Keratinocyte (primary cell): ENCODE measurements at regions not wholly inside any gene's neighbourhood (a gene's known extent, or its start where the extent isn't known, plus 50 kb on each side); places are given as distances from the start of the nearest gene placed in this dataset.

Source experiments
- DNase-seq: peaks from one replicate; pipeline ENCODE4 v3.0.0-alpha.2; 2011; ENCODE audit warnings: low read depth, missing footprints, low spot score
- FAIRE-seq: peaks from 2 replicates; lab custom pipeline; 2011; peaks lifted over from hg19 to GRCh38; lab: Jason Lieb, UNC
- H2AFZ ChIP-seq: 2 replicates; pipeline ENCODE4 v1.6.0; 2012; ENCODE audit warnings: low read length, control low read depth, inconsistent platforms; ENCODE audit not compliant: control insufficient read depth
- H3K27ac ChIP-seq: 2 replicates; pipeline ENCODE4 v1.5.1; 2011; ENCODE audit warnings: low read length; ENCODE audit not compliant: control insufficient read depth, insufficient read depth
- H3K27me3 ChIP-seq: 3 replicates; pipeline ENCODE4 v1.6.0; 2011; ENCODE audit warnings: low read length; ENCODE audit not compliant: control insufficient read depth, insufficient read depth; ENCODE audit errors: extremely low read depth
- H3K36me3 ChIP-seq, 2 experiments: 2 replicates in 1 of 2; 3 replicates in 1 of 2; pipeline ENCODE4 v1.5.1; 2011; ENCODE audit warnings: low read length in 2 of 2, mild to moderate bottlenecking in 1 of 2; ENCODE audit not compliant: control insufficient read depth in 2 of 2, insufficient read depth in 2 of 2; ENCODE audit errors: extremely low read depth in 1 of 2
- H3K4me1 ChIP-seq: 3 replicates; pipeline ENCODE4 v1.5.1; 2011; ENCODE audit warnings: low read length; ENCODE audit not compliant: control insufficient read depth, insufficient read depth; ENCODE audit errors: extremely low read depth
- H3K4me2 ChIP-seq: 3 replicates; pipeline ENCODE4 v1.6.0; 2011; ENCODE audit warnings: low read depth, low read length; ENCODE audit not compliant: control insufficient read depth, insufficient read depth; ENCODE audit errors: extremely low read depth
- H3K4me3 ChIP-seq, 3 experiments: fragments of 200-600 bp in 1 of 3; sonication (generic) in 1 of 3; 2 replicates in 2 of 3; 3 replicates in 1 of 3; pipeline ENCODE4 v1.5.1; 2011 to 2016; ENCODE audit warnings: low read length in 3 of 3, mild to moderate bottlenecking in 3 of 3, control low read depth in 2 of 3, inconsistent platforms in 1 of 3, low read depth in 1 of 3, mixed read lengths in 1 of 3, mixed run types in 1 of 3, moderate library complexity in 1 of 3; ENCODE audit not compliant: control insufficient read depth in 2 of 3, insufficient read depth in 2 of 3; ENCODE audit errors: extremely low read depth in 1 of 3
- H3K79me2 ChIP-seq: 2 replicates; pipeline ENCODE4 v1.6.0; 2012; ENCODE audit warnings: low read length; ENCODE audit not compliant: control insufficient read depth, insufficient read depth
- H3K9ac ChIP-seq: 3 replicates; pipeline ENCODE4 v1.6.0; 2011; ENCODE audit warnings: low read length; ENCODE audit not compliant: control insufficient read depth, insufficient read depth; ENCODE audit errors: extremely low read depth
- H3K9me1 ChIP-seq: 3 replicates; pipeline ENCODE4 v1.6.0; 2011; ENCODE audit warnings: low read length; ENCODE audit not compliant: control insufficient read depth, insufficient read depth; ENCODE audit errors: extremely low read depth
- H3K9me3 ChIP-seq: 2 replicates; pipeline ENCODE4 v1.5.1; 2012; ENCODE audit warnings: low read depth, low read length; ENCODE audit not compliant: control insufficient read depth
- H4K20me1 ChIP-seq: 3 replicates; pipeline ENCODE4 v1.6.0; 2011; ENCODE audit warnings: low read length; ENCODE audit not compliant: control insufficient read depth, insufficient read depth; ENCODE audit errors: extremely low read depth
- EZH2 ChIP-seq: IDR thresholded peaks from one replicate; pipeline ENCODE4 v1.6.1; 2012; ENCODE audit warnings: inconsistent platforms, mild to moderate bottlenecking, low read length, moderate library complexity
- dilution Hi-C: fragments of 300-500 bp; cut with MboI; formaldehyde crosslinking; loops from one replicate; pipeline ENCODE4 v1.7.0; 2020; ENCODE audit warnings: low sequenced_read_pairs; ENCODE audit not compliant: extremely low pct_ligation_motif_present
- TF ChIP-seq, protein P1 (sequence below), 3 experiments: IDR thresholded peaks in 1 of 3; conservative IDR thresholded peaks in 1 of 3; optimal IDR thresholded peaks in 1 of 3; 2 replicates in 2 of 3; 3 replicates in 1 of 3; pipeline versions ENCODE3 to v1.5.1; 2011; ENCODE audit warnings: low read length in 3 of 3, mild to moderate bottlenecking in 3 of 3, moderate library complexity in 2 of 3, control low read depth in 1 of 3, inconsistent platforms in 1 of 3; ENCODE audit not compliant: insufficient read depth in 2 of 3; ENCODE audit errors: extremely low read depth in 1 of 3

DNA sequence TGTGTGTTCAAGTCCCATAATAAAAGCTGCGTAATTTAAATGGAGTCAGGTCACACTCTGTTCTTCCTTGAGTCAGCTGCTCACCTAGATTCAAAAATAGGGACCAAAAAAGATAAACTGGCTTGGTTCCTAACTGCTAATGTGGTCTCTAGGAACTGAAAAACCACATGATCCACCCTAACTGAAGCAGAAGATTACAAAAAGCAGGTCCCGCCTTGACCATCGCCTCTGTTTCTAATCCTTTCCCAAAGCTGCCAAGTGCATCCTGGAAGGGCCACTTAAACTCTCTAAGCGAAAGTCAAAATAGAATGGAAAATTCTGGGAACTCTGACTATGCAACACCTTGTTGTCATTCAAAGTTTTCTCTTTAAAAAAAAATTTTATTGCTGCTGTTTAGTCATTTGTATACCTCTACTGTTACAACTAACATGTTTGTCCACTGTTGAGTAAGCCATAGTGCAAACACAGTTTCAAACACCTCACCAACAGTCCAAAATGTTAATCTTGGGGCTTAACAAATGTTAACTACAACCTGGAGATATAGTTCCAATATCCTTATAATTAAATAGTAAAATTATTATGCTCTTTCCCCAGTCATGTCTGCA is 88.9 kb upstream of the THBS1 start:
- Histone ChIP-seq H3K4me1 (peaks cover 13% of the 10 kb centered on the region), H3K9ac (no peak overlapping the region), H3K9me3 (no peaks in the 10 kb centered on the region), H3K9me1 (peaks cover 2% of the 10 kb centered on the region), H3K27ac (no peak overlapping the region), H3K4me2 (no peak overlapping the region), H2AFZ (no peak overlapping the region), H3K4me3 (no peak overlapping the region), H4K20me1 (no peaks in the 10 kb centered on the region), H3K79me2 (no peaks in the 10 kb centered on the region), H3K36me3 (no peaks in the 10 kb centered on the region), H3K27me3 (no peaks in the 10 kb centered on the region)
- dilution Hi-C loops, result no loop called here
- FAIRE-seq (no peak), DNase-seq (no peak)
- no peak for TF ChIP-seq EZH2
- TF ChIP-seq, protein P1, sequence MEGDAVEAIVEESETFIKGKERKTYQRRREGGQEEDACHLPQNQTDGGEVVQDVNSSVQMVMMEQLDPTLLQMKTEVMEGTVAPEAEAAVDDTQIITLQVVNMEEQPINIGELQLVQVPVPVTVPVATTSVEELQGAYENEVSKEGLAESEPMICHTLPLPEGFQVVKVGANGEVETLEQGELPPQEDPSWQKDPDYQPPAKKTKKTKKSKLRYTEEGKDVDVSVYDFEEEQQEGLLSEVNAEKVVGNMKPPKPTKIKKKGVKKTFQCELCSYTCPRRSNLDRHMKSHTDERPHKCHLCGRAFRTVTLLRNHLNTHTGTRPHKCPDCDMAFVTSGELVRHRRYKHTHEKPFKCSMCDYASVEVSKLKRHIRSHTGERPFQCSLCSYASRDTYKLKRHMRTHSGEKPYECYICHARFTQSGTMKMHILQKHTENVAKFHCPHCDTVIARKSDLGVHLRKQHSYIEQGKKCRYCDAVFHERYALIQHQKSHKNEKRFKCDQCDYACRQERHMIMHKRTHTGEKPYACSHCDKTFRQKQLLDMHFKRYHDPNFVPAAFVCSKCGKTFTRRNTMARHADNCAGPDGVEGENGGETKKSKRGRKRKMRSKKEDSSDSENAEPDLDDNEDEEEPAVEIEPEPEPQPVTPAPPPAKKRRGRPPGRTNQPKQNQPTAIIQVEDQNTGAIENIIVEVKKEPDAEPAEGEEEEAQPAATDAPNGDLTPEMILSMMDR (optimal IDR thresholded peaks at IDR 0.05 in 1 of 3, IDR thresholded peaks at IDR 0.05 in 1 of 3, conservative IDR thresholded peaks at IDR 0.05 in 1 of 3; ENCODE audit: extremely low read depth in 1 of 3, insufficient read depth in 2 of 3, low read length in 3 of 3), result no peak

DNA sequence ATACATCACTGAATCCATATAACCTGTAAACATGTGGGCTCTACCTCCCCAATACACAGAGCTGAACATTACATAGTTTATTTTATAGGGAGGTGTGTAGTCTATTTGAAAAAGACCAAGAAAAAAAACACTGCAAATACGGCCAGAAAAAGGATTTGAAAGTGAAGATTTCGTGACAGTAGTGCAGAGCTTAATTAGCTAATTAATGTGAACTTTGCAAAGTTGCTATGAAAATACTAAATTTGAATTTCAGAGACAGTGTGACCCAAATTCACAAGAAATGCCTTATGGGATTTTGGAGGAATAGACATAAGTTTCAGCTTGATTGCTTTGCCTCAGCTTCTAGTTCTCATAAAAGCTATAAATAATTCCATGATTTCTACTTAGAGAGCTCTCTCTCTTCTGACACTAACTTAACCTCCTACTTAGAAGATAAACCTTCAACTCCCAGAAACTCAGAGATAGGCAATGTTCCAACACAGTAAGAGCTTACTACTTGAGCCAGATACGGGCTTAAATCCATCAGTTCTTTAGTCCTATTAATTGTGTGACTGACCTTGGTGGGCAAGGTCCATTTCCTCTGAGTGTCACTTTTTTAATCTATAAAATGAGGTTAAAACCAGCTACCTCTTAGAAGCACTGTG is 87.3 kb upstream of the THBS1 start:
- no peak overlapping the region for H3K4me3 ChIP-seq
- no peak overlapping the region for H3K27ac ChIP-seq
- peaks cover 10% of the 10 kb centered on the region for H3K4me1 ChIP-seq
- TF ChIP-seq, protein P1 (optimal IDR thresholded peaks at IDR 0.05 in 1 of 3, IDR thresholded peaks at IDR 0.05 in 1 of 3, conservative IDR thresholded peaks at IDR 0.05 in 1 of 3; ENCODE audit: extremely low read depth in 1 of 3, insufficient read depth in 2 of 3, low read length in 3 of 3), result no peak
- TF ChIP-seq EZH2, result no peak
- H4K20me1 ChIP-seq, result no peaks in the 10 kb centered on the region
- no peak overlapping the region for H3K9ac ChIP-seq
- H2AFZ ChIP-seq, result no peak overlapping the region
- no peak overlapping the region for H3K4me2 ChIP-seq
- H3K27me3 ChIP-seq, result no peaks in the 10 kb centered on the region
- H3K9me1 ChIP-seq, result no peaks in the 10 kb centered on the region
- no peaks in the 10 kb centered on the region for H3K36me3 ChIP-seq
- no peaks in the 10 kb centered on the region for H3K9me3 ChIP-seq
- DNase-seq, result no peak
- dilution Hi-C loops, result no loop called here
- H3K79me2 ChIP-seq, result no peaks in the 10 kb centered on the region
- no peak for FAIRE-seq
